PC-3 (cell line): ENCODE measurements at regions not wholly inside any gene's neighbourhood (a gene's known extent, or its start where the extent isn't known, plus 50 kb on each side); places are given as distances from the start of the nearest gene placed in this dataset.

Experiments used
- CTCF ChIP-seq: fragments of 300-600 bp; sonication (generic); conservative IDR thresholded peaks from 2 replicates; pipeline ENCODE4 v1.5.1; 2017; ENCODE audit warnings: antibody characterized with exemption, low read depth, mild to moderate bottlenecking, low read length
- EZH2 ChIP-seq: fragments of 300-600 bp; sonication (generic); IDR thresholded peaks from one replicate; pipeline ENCODE4 v1.6.1; 2017; ENCODE audit warnings: antibody characterized with exemption, mild to moderate bottlenecking, low read length; ENCODE audit not compliant: unreplicated experiment
- EZH2phosphoT487 ChIP-seq: fragments of 300-600 bp; sonication (generic); IDR thresholded peaks from 2 replicates; pipeline ENCODE4 v1.6.1; 2018; ENCODE audit warnings: mild to moderate bottlenecking, antibody characterized with exemption, low read length, borderline replicate concordance

GRCh38 chr5:168039039-168039438 is 252.4 kb upstream of the WWC1 start:
- TF ChIP-seq EZH2phosphoT487, result no peak
- TF ChIP-seq CTCF, result no peak
- TF ChIP-seq EZH2, result no peak
